H1 (cell line): ENCODE measurements at regions not wholly inside any gene's neighbourhood (a gene's known extent, or its start where the extent isn't known, plus 50 kb on each side); places are given as distances from the start of the nearest gene placed in this dataset.

Experiments
- EP300 ChIP-seq, 2 experiments: IDR thresholded peaks; 1 replicate in 1 of 2; 2 replicates in 1 of 2; pipeline ENCODE4 v1.6.1; 2011 to 2012; ENCODE audit warnings: low read depth in 2 of 2, low read length in 2 of 2, mild to moderate bottlenecking in 2 of 2, borderline replicate concordance in 1 of 2, inconsistent platforms in 1 of 2, moderate library complexity in 1 of 2
- GTF2F1 ChIP-seq: IDR thresholded peaks from 2 replicates; pipeline ENCODE4 v1.6.1; 2012; ENCODE audit warnings: low read depth, low read length, improper control_type of control experiment, borderline replicate concordance
- NRF1 ChIP-seq: IDR thresholded peaks from 2 replicates; pipeline ENCODE4 v1.6.1; 2011; ENCODE audit warnings: mild to moderate bottlenecking, low read depth, low read length, improper control_type of control experiment
- PHF8 ChIP-seq: fragments of 200-600 bp; sonication (generic); conservative IDR thresholded peaks from 2 replicates; pipeline ENCODE4 v1.7.1; 2012; ENCODE audit warnings: low read depth, mild to moderate bottlenecking, inconsistent platforms, low read length, moderate library complexity
- POLR2AphosphoS5 ChIP-seq: IDR thresholded peaks from 2 replicates; pipeline ENCODE4 v1.6.1; 2011; ENCODE audit warnings: low read depth, low read length
- RAD21 ChIP-seq, 2 experiments: IDR thresholded peaks in 1 of 2; conservative IDR thresholded peaks in 1 of 2; 2 replicates each; pipeline ENCODE4 v1.6.1; 2011; ENCODE audit warnings: low read depth in 2 of 2, low read length in 2 of 2, improper control_type of control experiment in 1 of 2, inconsistent platforms in 1 of 2, mild to moderate bottlenecking in 1 of 2, moderate library complexity in 1 of 2
- SIRT6 ChIP-seq: IDR thresholded peaks from one replicate; pipeline ENCODE4 v1.7.1; 2012; ENCODE audit warnings: low read length, inconsistent platforms
- TF ChIP-seq, protein P1 (sequence below), 3 experiments: IDR thresholded peaks; 1 replicate in 2 of 3; 2 replicates in 1 of 3; pipeline versions ENCODE4 v1.5.1 to v1.6.1; 2011; ENCODE audit warnings: low read length in 3 of 3, mild to moderate bottlenecking in 3 of 3, inconsistent platforms in 2 of 3, low read depth in 1 of 3, moderate library complexity in 1 of 3; ENCODE audit not compliant: insufficient read depth in 1 of 3; ENCODE audit errors: control extremely low read depth in 1 of 3

DNA sequence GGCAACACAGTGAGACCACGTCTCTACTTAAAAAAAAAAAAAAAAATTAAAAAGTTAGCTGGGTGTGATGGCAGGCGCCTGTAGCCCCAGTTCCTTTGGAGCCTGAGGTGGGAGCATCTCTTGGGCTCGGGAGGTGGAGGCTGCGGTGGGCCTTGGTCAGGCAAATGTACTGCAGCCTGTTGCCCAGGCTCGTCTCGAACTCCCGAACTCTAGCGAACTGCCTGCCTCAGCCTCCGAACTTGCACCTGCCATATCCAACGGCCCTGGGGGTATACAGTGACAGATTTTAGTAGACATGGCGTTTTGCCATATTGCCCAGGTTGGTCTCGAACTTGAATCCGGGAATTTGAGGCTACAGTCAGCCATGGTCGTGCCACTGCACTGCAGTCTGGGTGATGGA, 195.4 kb downstream of the ALG10 start:
- no peak for TF ChIP-seq PHF8
- no peak for TF ChIP-seq POLR2AphosphoS5
- TF ChIP-seq, protein P1, sequence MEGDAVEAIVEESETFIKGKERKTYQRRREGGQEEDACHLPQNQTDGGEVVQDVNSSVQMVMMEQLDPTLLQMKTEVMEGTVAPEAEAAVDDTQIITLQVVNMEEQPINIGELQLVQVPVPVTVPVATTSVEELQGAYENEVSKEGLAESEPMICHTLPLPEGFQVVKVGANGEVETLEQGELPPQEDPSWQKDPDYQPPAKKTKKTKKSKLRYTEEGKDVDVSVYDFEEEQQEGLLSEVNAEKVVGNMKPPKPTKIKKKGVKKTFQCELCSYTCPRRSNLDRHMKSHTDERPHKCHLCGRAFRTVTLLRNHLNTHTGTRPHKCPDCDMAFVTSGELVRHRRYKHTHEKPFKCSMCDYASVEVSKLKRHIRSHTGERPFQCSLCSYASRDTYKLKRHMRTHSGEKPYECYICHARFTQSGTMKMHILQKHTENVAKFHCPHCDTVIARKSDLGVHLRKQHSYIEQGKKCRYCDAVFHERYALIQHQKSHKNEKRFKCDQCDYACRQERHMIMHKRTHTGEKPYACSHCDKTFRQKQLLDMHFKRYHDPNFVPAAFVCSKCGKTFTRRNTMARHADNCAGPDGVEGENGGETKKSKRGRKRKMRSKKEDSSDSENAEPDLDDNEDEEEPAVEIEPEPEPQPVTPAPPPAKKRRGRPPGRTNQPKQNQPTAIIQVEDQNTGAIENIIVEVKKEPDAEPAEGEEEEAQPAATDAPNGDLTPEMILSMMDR (IDR thresholded peaks at IDR 0.05; ENCODE audit: control extremely low read depth in 1 of 3, insufficient read depth in 1 of 3, low read depth in 1 of 3, low read length in 3 of 3) = no peak
- no peak for TF ChIP-seq EP300 (IDR thresholded peaks at IDR 0.05; ENCODE audit: borderline replicate concordance in 1 of 2, low read depth in 2 of 2, low read length in 2 of 2)
- no peak for TF ChIP-seq GTF2F1
- no peak for TF ChIP-seq NRF1
- TF ChIP-seq RAD21 (IDR thresholded peaks at IDR 0.05 in 1 of 2, conservative IDR thresholded peaks at IDR 0.05 in 1 of 2; ENCODE audit: low read depth in 2 of 2, low read length in 2 of 2) = no peak
- TF ChIP-seq SIRT6 = no peak
